ENCODE measurements at regions not wholly inside any gene's neighbourhood (a gene's known extent, or its start where the extent isn't known, plus 50 kb on each side); places are given as distances from the start of the nearest gene placed in this dataset.
"Not testable (repeated sequence)": the region's sequence is repeated elsewhere in the genome, so short reads cannot be mapped to it uniquely, and the experiment has no call there.

- DNase-seq (ENCODE audit: low read depth): no peak
Observed at GRCh38 chr1:191346381-191346780, 811.9 kb upstream of the RGS18 start.

- no peak for DNase-seq (ENCODE audit: low read depth)
Observed at GRCh38 chr1:191348328-191348727, 809.9 kb upstream of the RGS18 start.

- no peak for DNase-seq (ENCODE audit: low read depth)
Observed at GRCh38 chr1:191350938-191351337, 807.3 kb upstream of the RGS18 start.

GRCh38 chr1:191358724-191359123, 799.5 kb upstream of the RGS18 start:
- no peak for DNase-seq (ENCODE audit: low read depth)

GRCh38 chr1:191366686-191367085, 791.6 kb upstream of the RGS18 start:
- DNase-seq (ENCODE audit: low read depth): no peak

GRCh38 chr1:191368891-191369654, 789.2 kb upstream of the RGS18 start:
- no peak for DNase-seq (ENCODE audit: low read depth)

- no peak for DNase-seq (ENCODE audit: low read depth)
Observed at GRCh38 chr1:191371626-191372025, 786.6 kb upstream of the RGS18 start.

GRCh38 chr1:191388283-191388682, 770.0 kb upstream of the RGS18 start:
- no peak for DNase-seq (ENCODE audit: low read depth)

- no peak for DNase-seq (ENCODE audit: low read depth)
Observed at GRCh38 chr1:191396622-191397021, 761.6 kb upstream of the RGS18 start.

GRCh38 chr1:191398551-191398950, 759.7 kb upstream of the RGS18 start:
- no peak for DNase-seq (ENCODE audit: low read depth)

- no peak for DNase-seq (ENCODE audit: low read depth)
Observed at GRCh38 chr1:191405417-191405816, 752.8 kb upstream of the RGS18 start.

GRCh38 chr1:191414981-191415640, 743.2 kb upstream of the RGS18 start:
- no peak for DNase-seq (ENCODE audit: low read depth)

- no peak for DNase-seq (ENCODE audit: low read depth)
Observed at GRCh38 chr1:191419842-191420241, 738.4 kb upstream of the RGS18 start.

GRCh38 chr1:191427593-191427992, 730.7 kb upstream of the RGS18 start:
- no peak for DNase-seq (ENCODE audit: low read depth)

- no peak for DNase-seq (ENCODE audit: low read depth)
Observed at GRCh38 chr1:191432817-191433216, 725.4 kb upstream of the RGS18 start.

GRCh38 chr1:191438979-191439378, 719.3 kb upstream of the RGS18 start:
- DNase-seq (ENCODE audit: low read depth): no peak

GRCh38 chr1:191448279-191448678, 710.0 kb upstream of the RGS18 start:
- not testable (repeated sequence) for DNase-seq (ENCODE audit: low read depth)

GRCh38 chr1:191452586-191452985, 705.7 kb upstream of the RGS18 start:
- no peak for DNase-seq (ENCODE audit: low read depth)

- DNase-seq (ENCODE audit: low read depth): no peak
Observed at GRCh38 chr1:191453487-191453886, 704.8 kb upstream of the RGS18 start.

- no peak for DNase-seq (ENCODE audit: low read depth)
Observed at GRCh38 chr1:191457889-191458288, 700.4 kb upstream of the RGS18 start.

- no peak for DNase-seq (ENCODE audit: low read depth)
Observed at GRCh38 chr1:191460234-191460633, 698.0 kb upstream of the RGS18 start.

GRCh38 chr1:191483988-191484387, 674.3 kb upstream of the RGS18 start:
- no peak for DNase-seq (ENCODE audit: low read depth)

GRCh38 chr1:191490303-191490702, 668.0 kb upstream of the RGS18 start:
- DNase-seq (ENCODE audit: low read depth): no peak

- DNase-seq (ENCODE audit: low read depth): no peak
Observed at GRCh38 chr1:191495040-191495439, 663.2 kb upstream of the RGS18 start.

Data from RPMI7951 (cell line).